ENCODE measurements at regions not wholly inside any gene's neighbourhood (a gene's known extent, or its start where the extent isn't known, plus 50 kb on each side); places are given as distances from the start of the nearest gene placed in this dataset.
"Not testable (repeated sequence)": the region's sequence is repeated elsewhere in the genome, so short reads cannot be mapped to it uniquely, and the experiment has no call there.

GRCh38 chr1:146326863-146327262 is 98.0 kb upstream of the NOTCH2NLA start:
- not testable (repeated sequence) for H3K27ac ChIP-seq

GRCh38 chr1:146324463-146324862 is 95.6 kb upstream of the NOTCH2NLA start:
- not testable (repeated sequence) for H3K27ac ChIP-seq

- H3K27ac ChIP-seq, result not testable (repeated sequence)
Observed at GRCh38 chr1:146323302-146323701, 94.5 kb upstream of the NOTCH2NLA start.

GRCh38 chr1:146322893-146323292 is 94.1 kb upstream of the NOTCH2NLA start:
- not testable (repeated sequence) for H3K27ac ChIP-seq

- H3K27ac ChIP-seq, result not testable (repeated sequence)
Observed at GRCh38 chr1:146318715-146319114, 89.9 kb upstream of the NOTCH2NLA start.

- H3K27ac ChIP-seq, result not testable (repeated sequence)
Observed at GRCh38 chr1:146317785-146318184, 89.0 kb upstream of the NOTCH2NLA start.

- H3K27ac ChIP-seq, result not testable (repeated sequence)
Observed at GRCh38 chr1:146314449-146315246, 85.8 kb upstream of the NOTCH2NLA start.

GRCh38 chr1:146310579-146310978 is 81.8 kb upstream of the NOTCH2NLA start:
- not testable (repeated sequence) for H3K27ac ChIP-seq

GRCh38 chr1:146309427-146309826 is 80.6 kb upstream of the NOTCH2NLA start:
- not testable (repeated sequence) for H3K27ac ChIP-seq

- not testable (repeated sequence) for H3K27ac ChIP-seq
Observed at GRCh38 chr1:146308892-146309291, 80.1 kb upstream of the NOTCH2NLA start.

- H3K27ac ChIP-seq, result not testable (repeated sequence)
Observed at GRCh38 chr1:146308152-146308551, 79.3 kb upstream of the NOTCH2NLA start.

GRCh38 chr1:146307632-146308031 is 78.8 kb upstream of the NOTCH2NLA start:
- not testable (repeated sequence) for H3K27ac ChIP-seq

GRCh38 chr1:146306651-146307050 is 77.8 kb upstream of the NOTCH2NLA start:
- not testable (repeated sequence) for H3K27ac ChIP-seq

GRCh38 chr1:146305442-146305841 is 76.6 kb upstream of the NOTCH2NLA start:
- H3K27ac ChIP-seq, result not testable (repeated sequence)

- H3K27ac ChIP-seq, result not testable (repeated sequence)
Observed at GRCh38 chr1:146298575-146298897, 69.7 kb upstream of the NOTCH2NLA start.

GRCh38 chr1:146297781-146298574 is 69.2 kb upstream of the NOTCH2NLA start:
- not testable (repeated sequence) for H3K27ac ChIP-seq

- not testable (repeated sequence) for H3K27ac ChIP-seq
Observed at GRCh38 chr1:146292940-146293936, 64.4 kb upstream of the NOTCH2NLA start.

- not testable (repeated sequence) for H3K27ac ChIP-seq
Observed at GRCh38 chr1:146292424-146292823, 63.6 kb upstream of the NOTCH2NLA start.

- H3K27ac ChIP-seq, result not testable (repeated sequence)
Observed at GRCh38 chr1:146287881-146288280, 59.1 kb upstream of the NOTCH2NLA start.

GRCh38 chr1:146284760-146285159 is 55.9 kb upstream of the NOTCH2NLA start:
- not testable (repeated sequence) for H3K27ac ChIP-seq

- not testable (repeated sequence) for H3K27ac ChIP-seq
Observed at GRCh38 chr1:146283527-146283880, 54.7 kb upstream of the NOTCH2NLA start.
